ENCODE measurements at regions not wholly inside any gene's neighbourhood (a gene's known extent, or its start where the extent isn't known, plus 50 kb on each side); places are given as distances from the start of the nearest gene placed in this dataset.

DNA sequence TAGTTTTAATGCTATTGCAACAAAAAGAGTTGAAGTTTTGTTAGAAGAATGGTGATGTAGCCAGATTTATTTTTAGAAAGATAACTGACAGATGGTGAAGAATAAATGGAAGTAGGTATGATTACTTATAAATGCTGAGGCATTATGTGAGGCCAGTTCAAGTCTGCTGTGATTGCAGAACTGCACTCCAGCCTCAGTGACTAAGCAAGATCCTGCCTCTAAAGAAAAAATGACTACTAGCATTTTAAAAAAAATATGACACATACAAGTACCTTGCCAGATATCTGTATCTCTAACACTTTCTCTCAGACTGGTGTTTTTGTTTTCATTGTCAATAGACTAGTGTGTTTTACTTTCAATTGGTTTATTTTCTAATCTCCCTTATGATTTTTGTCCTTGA, 1242.4 kb upstream of the ADGRL4 start:
- Histone ChIP-seq H3K27me3 (ENCODE audit: control insufficient read depth in 2 of 2, insufficient read depth in 2 of 2, low read length in 2 of 2) (no peaks in the 10 kb centered on the region), H3K27ac (ENCODE audit: low read depth in 2 of 2, low read length in 2 of 2) (no peak overlapping the region), H3K9ac (ENCODE audit: low read depth in 1 of 2, low read length in 2 of 2) (no peak overlapping the region), H3K36me3 (ENCODE audit: control insufficient read depth in 2 of 2, insufficient read depth in 2 of 2, low read length in 2 of 2) (no peaks in the 10 kb centered on the region), H3K4me3 (ENCODE audit: low read length in 2 of 2) (no peak overlapping the region), H3K9me3 (ENCODE audit: control insufficient read depth in 2 of 2, low read length in 2 of 2) (no peaks in the 10 kb centered on the region), H3K4me1 (ENCODE audit: control insufficient read depth in 2 of 2, insufficient read depth in 2 of 2, low read length in 2 of 2) (no peaks in the 10 kb centered on the region)

DNA sequence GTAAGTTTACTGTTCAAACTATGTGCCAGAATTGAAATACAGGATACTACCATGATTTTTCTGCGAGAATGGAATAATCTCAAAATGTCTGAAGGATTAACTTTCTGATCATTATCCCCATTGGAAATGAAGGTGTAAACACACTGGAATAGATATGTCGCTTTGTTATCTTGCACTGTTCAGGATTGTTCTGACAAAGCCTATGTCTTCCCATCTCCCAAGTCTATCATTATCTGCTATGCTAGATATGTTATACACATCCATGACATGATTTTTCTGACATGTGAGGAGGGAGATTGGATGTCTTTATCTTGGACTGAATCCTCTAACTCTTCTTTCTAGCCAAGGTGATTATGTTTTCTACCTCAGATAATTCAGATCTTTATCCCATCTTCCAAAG, 1239.3 kb upstream of the ADGRL4 start:
- Histone ChIP-seq H3K27ac (ENCODE audit: low read depth in 2 of 2, low read length in 2 of 2) (no peak overlapping the region), H3K9ac (ENCODE audit: low read depth in 1 of 2, low read length in 2 of 2) (no peak overlapping the region), H3K9me3 (ENCODE audit: control insufficient read depth in 2 of 2, low read length in 2 of 2) (no peaks in the 10 kb centered on the region), H3K27me3 (ENCODE audit: control insufficient read depth in 2 of 2, insufficient read depth in 2 of 2, low read length in 2 of 2) (no peaks in the 10 kb centered on the region), H3K36me3 (ENCODE audit: control insufficient read depth in 2 of 2, insufficient read depth in 2 of 2, low read length in 2 of 2) (no peaks in the 10 kb centered on the region), H3K4me1 (ENCODE audit: control insufficient read depth in 2 of 2, insufficient read depth in 2 of 2, low read length in 2 of 2) (no peaks in the 10 kb centered on the region), H3K4me3 (ENCODE audit: low read length in 2 of 2) (no peak overlapping the region)

DNA sequence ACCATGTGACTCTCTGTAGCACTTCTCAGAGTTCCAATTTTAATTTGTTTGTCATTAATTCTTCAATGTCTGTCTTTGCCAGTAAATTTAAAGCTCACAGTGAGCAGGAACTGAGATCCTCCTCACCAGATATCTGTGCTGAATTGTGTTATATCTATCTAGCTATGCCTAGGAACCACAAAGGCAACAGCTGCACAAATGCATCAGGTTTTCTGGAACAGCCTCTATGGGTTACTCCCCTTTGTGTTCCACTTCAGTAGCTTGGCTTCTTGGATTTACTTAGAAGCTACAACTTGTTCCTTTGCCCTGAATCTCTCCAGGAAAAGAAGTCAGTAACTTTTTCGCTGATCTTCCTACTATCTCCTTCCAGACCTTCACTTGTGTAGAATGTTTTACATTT, 1237.8 kb upstream of the ADGRL4 start:
- no peaks in the 10 kb centered on the region for H3K36me3 ChIP-seq (ENCODE audit: control insufficient read depth in 2 of 2, insufficient read depth in 2 of 2, low read length in 2 of 2)
- H3K27ac ChIP-seq (ENCODE audit: low read depth in 2 of 2, low read length in 2 of 2), result no peak overlapping the region
- no peak overlapping the region for H3K9ac ChIP-seq (ENCODE audit: low read depth in 1 of 2, low read length in 2 of 2)
- no peaks in the 10 kb centered on the region for H3K4me1 ChIP-seq (ENCODE audit: control insufficient read depth in 2 of 2, insufficient read depth in 2 of 2, low read length in 2 of 2)
- no peaks in the 10 kb centered on the region for H3K9me3 ChIP-seq (ENCODE audit: control insufficient read depth in 2 of 2, low read length in 2 of 2)
- H3K4me3 ChIP-seq (ENCODE audit: low read length in 2 of 2), result no peak overlapping the region
- H3K27me3 ChIP-seq (ENCODE audit: control insufficient read depth in 2 of 2, insufficient read depth in 2 of 2, low read length in 2 of 2), result no peaks in the 10 kb centered on the region

DNA sequence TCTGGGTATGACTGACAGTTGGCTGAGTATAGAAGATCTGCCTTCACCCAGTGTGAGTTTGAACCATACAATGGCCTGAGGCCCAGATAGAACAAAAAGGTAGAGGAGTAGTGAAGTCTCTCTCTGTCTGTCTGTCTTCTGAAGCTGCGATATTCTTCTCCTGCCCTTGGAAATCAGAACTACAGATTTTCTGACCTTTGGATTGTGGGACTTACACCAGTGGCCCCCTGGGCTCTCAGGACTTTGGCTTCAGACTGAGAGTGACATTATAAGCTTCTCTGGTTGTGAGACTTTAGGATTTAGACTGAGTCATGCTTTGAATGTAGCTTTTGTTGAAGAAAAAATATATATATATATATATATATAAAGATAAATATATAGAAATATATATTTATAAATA, 1235.0 kb upstream of the ADGRL4 start:
- no peaks in the 10 kb centered on the region for H3K9me3 ChIP-seq (ENCODE audit: control insufficient read depth in 2 of 2, low read length in 2 of 2)

DNA sequence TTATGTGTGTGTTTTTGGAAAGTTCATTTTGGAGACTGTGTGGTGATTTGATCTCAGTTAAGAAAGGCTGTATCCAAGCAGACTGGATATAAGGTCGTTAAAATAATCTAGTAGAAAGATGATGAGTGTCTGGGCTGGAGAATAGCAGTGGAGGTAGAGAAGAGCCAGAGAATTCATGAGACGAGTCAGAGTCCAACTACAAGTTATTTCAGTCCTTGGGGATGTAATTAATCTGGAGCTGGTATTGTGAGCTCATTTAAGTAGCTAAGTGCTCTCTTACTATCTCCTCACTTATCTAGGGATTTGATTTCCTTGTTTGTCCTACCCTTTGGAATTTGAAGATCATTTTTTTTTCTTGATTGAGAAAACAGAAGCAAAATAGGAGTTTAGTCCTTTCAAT, 1219.0 kb upstream of the ADGRL4 start:
- Histone ChIP-seq H3K27me3 (ENCODE audit: control insufficient read depth in 2 of 2, insufficient read depth in 2 of 2, low read length in 2 of 2) (no peaks in the 10 kb centered on the region), H3K27ac (ENCODE audit: low read depth in 2 of 2, low read length in 2 of 2) (no peak overlapping the region), H3K9me3 (ENCODE audit: control insufficient read depth in 2 of 2, low read length in 2 of 2) (no peaks in the 10 kb centered on the region), H3K4me3 (ENCODE audit: low read length in 2 of 2) (no peak overlapping the region), H3K36me3 (ENCODE audit: control insufficient read depth in 2 of 2, insufficient read depth in 2 of 2, low read length in 2 of 2) (no peaks in the 10 kb centered on the region), H3K9ac (ENCODE audit: low read depth in 1 of 2, low read length in 2 of 2) (no peak overlapping the region), H3K4me1 (ENCODE audit: control insufficient read depth in 2 of 2, insufficient read depth in 2 of 2, low read length in 2 of 2) (no peaks in the 10 kb centered on the region)

More for the DNA sequence above, 1235.0 kb upstream of the ADGRL4 start:
- no peaks in the 10 kb centered on the region for H3K36me3 ChIP-seq (ENCODE audit: control insufficient read depth in 2 of 2, insufficient read depth in 2 of 2, low read length in 2 of 2)
- H3K9ac ChIP-seq (ENCODE audit: low read depth in 1 of 2, low read length in 2 of 2), result no peak overlapping the region
- H3K4me3 ChIP-seq (ENCODE audit: low read length in 2 of 2), result no peak overlapping the region
- no peaks in the 10 kb centered on the region for H3K4me1 ChIP-seq (ENCODE audit: control insufficient read depth in 2 of 2, insufficient read depth in 2 of 2, low read length in 2 of 2)
- H3K27ac ChIP-seq (ENCODE audit: low read depth in 2 of 2, low read length in 2 of 2), result no peak overlapping the region
- H3K27me3 ChIP-seq (ENCODE audit: control insufficient read depth in 2 of 2, insufficient read depth in 2 of 2, low read length in 2 of 2), result no peaks in the 10 kb centered on the region

DNA sequence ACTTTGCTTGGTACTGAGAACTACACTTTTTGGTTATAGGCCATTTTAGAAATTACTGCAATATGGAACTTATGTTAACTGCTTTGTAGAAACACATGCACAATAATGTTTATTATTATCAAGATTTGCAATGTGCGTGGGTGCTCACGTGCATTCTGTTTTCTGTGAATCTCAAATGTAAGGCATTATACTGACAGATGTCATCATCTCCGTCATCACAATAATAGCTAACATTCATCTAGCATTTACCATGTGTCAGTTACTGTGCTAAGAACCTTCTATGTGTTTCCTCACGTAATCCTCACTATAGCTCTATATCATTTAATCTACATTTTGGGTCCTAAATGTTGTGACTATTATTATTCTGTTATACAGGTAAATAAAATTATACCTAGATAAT, 1214.8 kb upstream of the ADGRL4 start:
- no peak overlapping the region for H3K4me3 ChIP-seq (ENCODE audit: low read length in 2 of 2)
- no peaks in the 10 kb centered on the region for H3K27me3 ChIP-seq (ENCODE audit: control insufficient read depth in 2 of 2, insufficient read depth in 2 of 2, low read length in 2 of 2)
- no peak overlapping the region for H3K9ac ChIP-seq (ENCODE audit: low read depth in 1 of 2, low read length in 2 of 2)
- H3K36me3 ChIP-seq (ENCODE audit: control insufficient read depth in 2 of 2, insufficient read depth in 2 of 2, low read length in 2 of 2), result no peaks in the 10 kb centered on the region
- H3K27ac ChIP-seq (ENCODE audit: low read depth in 2 of 2, low read length in 2 of 2), result no peak overlapping the region
- H3K4me1 ChIP-seq (ENCODE audit: control insufficient read depth in 2 of 2, insufficient read depth in 2 of 2, low read length in 2 of 2), result no peaks in the 10 kb centered on the region
- H3K9me3 ChIP-seq (ENCODE audit: control insufficient read depth in 2 of 2, low read length in 2 of 2), result no peaks in the 10 kb centered on the region

DNA sequence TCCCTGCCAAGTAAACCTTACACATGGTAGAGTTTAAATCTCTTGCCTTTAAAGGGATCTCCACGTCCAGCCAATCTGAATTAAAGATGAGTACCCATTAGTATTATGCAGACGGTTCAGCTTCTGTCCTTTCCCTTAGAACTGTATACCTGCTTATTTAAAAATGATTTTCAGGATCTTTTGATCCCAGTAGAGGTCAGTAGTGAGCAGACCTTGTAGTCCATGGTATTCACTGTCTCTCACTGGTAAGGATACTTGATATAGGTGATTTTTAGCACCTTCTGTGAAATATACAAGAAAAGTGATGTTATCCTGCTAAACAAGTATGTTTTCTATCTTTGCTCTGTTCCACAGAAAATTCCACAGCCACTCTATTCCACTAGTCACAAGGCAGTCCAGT, 1211.6 kb upstream of the ADGRL4 start:
- Histone ChIP-seq H3K4me1 (ENCODE audit: control insufficient read depth in 2 of 2, insufficient read depth in 2 of 2, low read length in 2 of 2) (no peaks in the 10 kb centered on the region), H3K9me3 (ENCODE audit: control insufficient read depth in 2 of 2, low read length in 2 of 2) (no peaks in the 10 kb centered on the region), H3K36me3 (ENCODE audit: control insufficient read depth in 2 of 2, insufficient read depth in 2 of 2, low read length in 2 of 2) (no peaks in the 10 kb centered on the region), H3K9ac (ENCODE audit: low read depth in 1 of 2, low read length in 2 of 2) (no peak overlapping the region), H3K27ac (ENCODE audit: low read depth in 2 of 2, low read length in 2 of 2) (no peak overlapping the region), H3K27me3 (ENCODE audit: control insufficient read depth in 2 of 2, insufficient read depth in 2 of 2, low read length in 2 of 2) (no peaks in the 10 kb centered on the region), H3K4me3 (ENCODE audit: low read length in 2 of 2) (no peak overlapping the region)

DNA sequence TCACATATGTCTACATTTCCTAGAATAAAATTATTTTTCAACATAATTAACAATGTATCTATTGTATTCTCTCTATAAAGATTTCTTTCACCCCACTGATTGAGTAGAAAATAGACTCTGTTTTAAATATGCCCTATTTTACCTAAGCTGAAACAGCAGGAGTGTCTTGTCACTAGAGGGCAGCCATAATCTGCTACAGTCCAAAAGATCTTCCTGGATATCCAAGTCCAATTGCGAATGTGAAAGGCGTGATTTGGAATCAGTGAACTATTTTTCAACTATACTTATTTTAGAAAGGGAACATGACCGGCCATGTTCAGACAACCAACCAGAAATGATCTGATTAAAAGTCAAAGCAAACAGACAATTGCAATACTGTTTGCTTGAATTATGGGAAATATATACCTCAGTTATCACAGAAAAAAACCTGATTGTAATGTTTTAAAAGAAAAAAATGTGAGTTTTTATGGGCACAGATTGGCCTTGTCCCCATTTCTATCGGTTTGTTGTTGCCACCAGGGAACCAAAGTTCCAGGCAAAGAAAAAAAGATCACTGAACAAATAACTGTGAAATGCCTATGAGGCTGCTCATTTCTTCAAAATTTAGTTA, 1211.0 kb upstream of the ADGRL4 start:
- no peaks in the 10 kb centered on the region for H3K9me3 ChIP-seq (ENCODE audit: control insufficient read depth in 2 of 2, low read length in 2 of 2)
- H3K9ac ChIP-seq (ENCODE audit: low read depth in 1 of 2, low read length in 2 of 2), result no peak overlapping the region
- H3K36me3 ChIP-seq (ENCODE audit: control insufficient read depth in 2 of 2, insufficient read depth in 2 of 2, low read length in 2 of 2), result no peaks in the 10 kb centered on the region
- H3K4me3 ChIP-seq (ENCODE audit: low read length in 2 of 2), result no peak overlapping the region
- H3K27ac ChIP-seq (ENCODE audit: low read depth in 2 of 2, low read length in 2 of 2), result no peak overlapping the region
- no peaks in the 10 kb centered on the region for H3K4me1 ChIP-seq (ENCODE audit: control insufficient read depth in 2 of 2, insufficient read depth in 2 of 2, low read length in 2 of 2)
- H3K27me3 ChIP-seq (ENCODE audit: control insufficient read depth in 2 of 2, insufficient read depth in 2 of 2, low read length in 2 of 2), result no peaks in the 10 kb centered on the region

DNA sequence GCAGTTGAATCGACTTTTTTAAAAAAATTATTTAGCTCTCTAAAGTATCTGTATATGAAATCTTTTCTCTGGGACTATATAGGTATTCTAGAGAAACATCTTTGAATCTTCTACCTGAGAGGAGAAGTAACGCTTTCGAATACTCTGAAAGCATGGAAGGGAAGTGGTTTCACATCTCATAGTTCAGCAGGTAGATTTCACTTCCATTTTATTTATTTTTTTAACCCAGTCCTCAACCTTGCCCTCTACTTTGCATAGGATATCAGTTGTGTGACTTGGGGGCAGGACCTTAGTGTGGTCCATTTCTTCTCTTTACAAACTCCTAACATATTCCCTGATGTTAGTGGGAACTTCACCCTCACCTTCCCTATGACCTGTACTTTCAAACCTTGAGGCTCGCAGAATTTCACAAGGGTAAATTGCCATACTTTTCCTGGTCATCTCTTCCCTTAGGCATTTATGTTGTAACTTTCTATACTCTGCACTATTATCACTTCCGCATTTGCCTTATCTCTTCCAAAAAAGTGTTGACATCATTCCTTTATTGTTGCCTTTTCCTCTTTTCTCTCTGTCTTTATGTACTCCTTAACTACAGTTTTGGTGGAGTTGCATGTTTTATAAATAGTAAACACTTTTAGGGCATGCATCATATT, 1208.5 kb upstream of the ADGRL4 start:
- Histone ChIP-seq H3K27me3 (ENCODE audit: control insufficient read depth in 2 of 2, insufficient read depth in 2 of 2, low read length in 2 of 2) (no peaks in the 10 kb centered on the region), H3K4me3 (ENCODE audit: low read length in 2 of 2) (no peak overlapping the region), H3K4me1 (ENCODE audit: control insufficient read depth in 2 of 2, insufficient read depth in 2 of 2, low read length in 2 of 2) (no peaks in the 10 kb centered on the region), H3K9ac (ENCODE audit: low read depth in 1 of 2, low read length in 2 of 2) (no peak overlapping the region), H3K36me3 (ENCODE audit: control insufficient read depth in 2 of 2, insufficient read depth in 2 of 2, low read length in 2 of 2) (no peaks in the 10 kb centered on the region), H3K27ac (ENCODE audit: low read depth in 2 of 2, low read length in 2 of 2) (no peak overlapping the region), H3K9me3 (ENCODE audit: control insufficient read depth in 2 of 2, low read length in 2 of 2) (no peaks in the 10 kb centered on the region)

DNA sequence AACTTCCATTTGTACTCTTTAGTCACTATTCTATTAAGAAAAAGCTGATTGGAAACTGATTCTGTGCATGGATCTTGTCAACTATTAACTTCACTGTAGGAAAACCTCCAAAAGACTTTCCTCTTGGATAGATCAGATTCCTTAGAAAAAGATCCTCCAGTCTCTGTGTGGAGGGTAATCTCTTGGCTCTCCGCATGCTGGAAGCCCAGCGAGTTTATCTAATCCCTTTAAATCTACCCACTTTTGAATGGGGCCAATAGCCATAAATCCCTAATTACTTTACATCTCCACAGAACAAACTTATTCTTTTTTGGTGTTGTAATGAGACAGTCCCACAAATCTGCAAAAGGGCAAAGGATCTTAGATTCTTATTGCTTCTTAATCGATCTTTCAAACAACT, 1206.4 kb upstream of the ADGRL4 start:
- no peaks in the 10 kb centered on the region for H3K4me1 ChIP-seq (ENCODE audit: control insufficient read depth in 2 of 2, insufficient read depth in 2 of 2, low read length in 2 of 2)
- H3K9me3 ChIP-seq (ENCODE audit: control insufficient read depth in 2 of 2, low read length in 2 of 2), result no peaks in the 10 kb centered on the region
- no peaks in the 10 kb centered on the region for H3K36me3 ChIP-seq (ENCODE audit: control insufficient read depth in 2 of 2, insufficient read depth in 2 of 2, low read length in 2 of 2)
- H3K27ac ChIP-seq (ENCODE audit: low read depth in 2 of 2, low read length in 2 of 2), result no peak overlapping the region
- no peaks in the 10 kb centered on the region for H3K27me3 ChIP-seq (ENCODE audit: control insufficient read depth in 2 of 2, insufficient read depth in 2 of 2, low read length in 2 of 2)
- H3K4me3 ChIP-seq (ENCODE audit: low read length in 2 of 2), result no peak overlapping the region
- H3K9ac ChIP-seq (ENCODE audit: low read depth in 1 of 2, low read length in 2 of 2), result no peak overlapping the region
